MM.1S (cell line): ENCODE measurements at regions not wholly inside any gene's neighbourhood (a gene's known extent, or its start where the extent isn't known, plus 50 kb on each side); places are given as distances from the start of the nearest gene placed in this dataset.

Experiments used
- EZH2phosphoT487 ChIP-seq: fragments of 300-600 bp; sonication (generic); IDR thresholded peaks from 2 replicates; pipeline ENCODE4 v1.6.1; 2018; ENCODE audit warnings: antibody characterized with exemption, low read length
- TF ChIP-seq, protein P1 (sequence below): fragments of 300-600 bp; sonication (generic); IDR thresholded peaks from 2 replicates; pipeline ENCODE4 v1.5.1; 2016; ENCODE audit warnings: antibody characterized with exemption, low read length, mixed read lengths

DNA sequence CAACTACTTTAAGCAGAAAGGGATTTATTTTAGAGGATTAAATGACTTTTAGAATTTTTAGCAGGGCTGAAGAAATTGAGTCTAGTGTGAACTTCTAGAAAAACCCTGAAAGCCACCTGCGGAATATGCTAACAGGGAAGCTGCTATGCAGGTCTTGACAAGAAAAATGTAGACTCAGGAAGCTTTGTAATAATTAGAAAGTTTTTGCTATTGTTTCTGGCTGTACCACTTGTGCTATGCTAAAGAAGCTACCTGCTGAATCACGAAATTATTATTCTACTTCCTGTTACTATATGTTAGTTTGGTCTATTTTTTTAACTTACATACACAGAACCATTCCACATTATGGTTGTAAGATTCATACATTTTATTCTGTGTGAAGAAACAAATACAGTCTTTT is 74.0 kb upstream of the CHSY3 start:
- TF ChIP-seq, protein P1, sequence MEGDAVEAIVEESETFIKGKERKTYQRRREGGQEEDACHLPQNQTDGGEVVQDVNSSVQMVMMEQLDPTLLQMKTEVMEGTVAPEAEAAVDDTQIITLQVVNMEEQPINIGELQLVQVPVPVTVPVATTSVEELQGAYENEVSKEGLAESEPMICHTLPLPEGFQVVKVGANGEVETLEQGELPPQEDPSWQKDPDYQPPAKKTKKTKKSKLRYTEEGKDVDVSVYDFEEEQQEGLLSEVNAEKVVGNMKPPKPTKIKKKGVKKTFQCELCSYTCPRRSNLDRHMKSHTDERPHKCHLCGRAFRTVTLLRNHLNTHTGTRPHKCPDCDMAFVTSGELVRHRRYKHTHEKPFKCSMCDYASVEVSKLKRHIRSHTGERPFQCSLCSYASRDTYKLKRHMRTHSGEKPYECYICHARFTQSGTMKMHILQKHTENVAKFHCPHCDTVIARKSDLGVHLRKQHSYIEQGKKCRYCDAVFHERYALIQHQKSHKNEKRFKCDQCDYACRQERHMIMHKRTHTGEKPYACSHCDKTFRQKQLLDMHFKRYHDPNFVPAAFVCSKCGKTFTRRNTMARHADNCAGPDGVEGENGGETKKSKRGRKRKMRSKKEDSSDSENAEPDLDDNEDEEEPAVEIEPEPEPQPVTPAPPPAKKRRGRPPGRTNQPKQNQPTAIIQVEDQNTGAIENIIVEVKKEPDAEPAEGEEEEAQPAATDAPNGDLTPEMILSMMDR, result no peak
- no peak for TF ChIP-seq EZH2phosphoT487
